Loucy (cell line): ENCODE measurements at regions not wholly inside any gene's neighbourhood (a gene's known extent, or its start where the extent isn't known, plus 50 kb on each side); places are given as distances from the start of the nearest gene placed in this dataset.

Experiments used
- H2AFZ ChIP-seq: fragments of 200-600 bp; sonication (generic); 2 replicates; pipeline ENCODE4 v1.6.0; 2016; ENCODE audit warnings: antibody characterized with exemption, mild to moderate bottlenecking, low read length, moderate library complexity
- H3F3A ChIP-seq: fragments of 200-600 bp; 2 replicates; pipeline ENCODE4 v1.6.0; 2016; ENCODE audit warnings: antibody characterized with exemption, low read depth, mild to moderate bottlenecking
- H3K27me3 ChIP-seq: fragments of 200-600 bp; sonication (generic); 2 replicates; pipeline ENCODE4 v1.6.1; 2014; ENCODE audit warnings: low read length, mild to moderate bottlenecking; ENCODE audit not compliant: insufficient read depth, poor library complexity, severe bottlenecking
- H3K36me3 ChIP-seq: fragments of 200-600 bp; sonication (generic); 2 replicates; pipeline ENCODE4 v1.6.1; 2016; ENCODE audit warnings: low read length; ENCODE audit not compliant: insufficient read depth
- H3K4me1 ChIP-seq: fragments of 200-600 bp; sonication (generic); 2 replicates; pipeline ENCODE4 v1.5.1; 2014; ENCODE audit warnings: low read length, mild to moderate bottlenecking; ENCODE audit not compliant: insufficient read depth, poor library complexity, severe bottlenecking
- H3K4me2 ChIP-seq: fragments of 200-600 bp; sonication (generic); 2 replicates; pipeline ENCODE4 v1.6.0; 2014; ENCODE audit warnings: antibody characterized with exemption, low read length, low read depth, mild to moderate bottlenecking; ENCODE audit not compliant: poor library complexity, severe bottlenecking
- H3K4me3 ChIP-seq: fragments of 200-600 bp; sonication (generic); 2 replicates; pipeline ENCODE4 v1.5.1; 2014; ENCODE audit warnings: low read length, mild to moderate bottlenecking, mixed read lengths; ENCODE audit not compliant: poor library complexity, severe bottlenecking
- H3K79me2 ChIP-seq: fragments of 200-600 bp; sonication (generic); 2 replicates; pipeline ENCODE4 v1.6.1; 2014; ENCODE audit warnings: low read length; ENCODE audit not compliant: insufficient read depth
- H3K9ac ChIP-seq: fragments of 200-600 bp; sonication (generic); 2 replicates; pipeline ENCODE4 v1.6.0; 2014; ENCODE audit warnings: mild to moderate bottlenecking, low read depth, low read length, moderate library complexity; ENCODE audit not compliant: poor library complexity, severe bottlenecking
- H3K9me2 ChIP-seq: fragments of 200-600 bp; sonication (generic); replicated peaks from 2 replicates; pipeline ENCODE4 v1.6.1; 2016; ENCODE audit warnings: low read depth, low read length, mixed read lengths
- H3K9me3 ChIP-seq: fragments of 200-600 bp; sonication (generic); 2 replicates; pipeline ENCODE4 v1.6.1; 2014; ENCODE audit warnings: mild to moderate bottlenecking, antibody characterized with exemption, low read length, low read depth; ENCODE audit not compliant: insufficient read depth
- H4K20me1 ChIP-seq: fragments of 200-600 bp; sonication (generic); 2 replicates; pipeline ENCODE4 v1.6.0; 2014; ENCODE audit warnings: antibody characterized with exemption, low read length, mild to moderate bottlenecking; ENCODE audit not compliant: insufficient read depth, poor library complexity, severe bottlenecking
- EZH2phosphoT487 ChIP-seq: fragments of 200-600 bp; IDR thresholded peaks from 2 replicates; pipeline ENCODE4 v1.6.1; 2018; ENCODE audit warnings: antibody characterized with exemption, mild to moderate bottlenecking, moderate library complexity, borderline replicate concordance
- TF ChIP-seq, protein P1 (sequence below): fragments of 200-600 bp; sonication (generic); conservative IDR thresholded peaks from 2 replicates; pipeline ENCODE4 v1.5.1; 2014; ENCODE audit warnings: mild to moderate bottlenecking, antibody characterized with exemption, low read length

DNA sequence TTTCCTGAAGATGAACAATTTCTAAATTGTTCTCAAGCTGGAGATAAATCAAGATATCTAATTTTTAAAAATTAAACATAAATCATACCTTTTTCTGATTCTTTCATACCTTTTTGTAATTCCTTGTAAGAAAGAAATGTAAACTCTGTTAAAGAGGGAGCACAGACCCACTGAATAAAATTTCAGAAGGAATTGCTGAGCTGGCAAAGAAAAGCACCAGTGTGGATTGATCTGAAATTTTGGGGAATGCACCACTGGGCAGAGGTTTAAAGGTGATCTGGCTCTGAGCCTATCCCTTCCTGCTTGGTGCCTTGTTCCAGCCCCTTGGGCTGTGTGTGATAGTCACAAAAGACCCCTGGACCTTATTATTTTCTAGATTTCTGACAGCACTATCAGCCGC, 118.3 kb upstream of the THSD7B start:
- TF ChIP-seq, protein P1, sequence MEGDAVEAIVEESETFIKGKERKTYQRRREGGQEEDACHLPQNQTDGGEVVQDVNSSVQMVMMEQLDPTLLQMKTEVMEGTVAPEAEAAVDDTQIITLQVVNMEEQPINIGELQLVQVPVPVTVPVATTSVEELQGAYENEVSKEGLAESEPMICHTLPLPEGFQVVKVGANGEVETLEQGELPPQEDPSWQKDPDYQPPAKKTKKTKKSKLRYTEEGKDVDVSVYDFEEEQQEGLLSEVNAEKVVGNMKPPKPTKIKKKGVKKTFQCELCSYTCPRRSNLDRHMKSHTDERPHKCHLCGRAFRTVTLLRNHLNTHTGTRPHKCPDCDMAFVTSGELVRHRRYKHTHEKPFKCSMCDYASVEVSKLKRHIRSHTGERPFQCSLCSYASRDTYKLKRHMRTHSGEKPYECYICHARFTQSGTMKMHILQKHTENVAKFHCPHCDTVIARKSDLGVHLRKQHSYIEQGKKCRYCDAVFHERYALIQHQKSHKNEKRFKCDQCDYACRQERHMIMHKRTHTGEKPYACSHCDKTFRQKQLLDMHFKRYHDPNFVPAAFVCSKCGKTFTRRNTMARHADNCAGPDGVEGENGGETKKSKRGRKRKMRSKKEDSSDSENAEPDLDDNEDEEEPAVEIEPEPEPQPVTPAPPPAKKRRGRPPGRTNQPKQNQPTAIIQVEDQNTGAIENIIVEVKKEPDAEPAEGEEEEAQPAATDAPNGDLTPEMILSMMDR = no peak
- TF ChIP-seq EZH2phosphoT487 = no peak
- Histone ChIP-seq H3K36me3 (no peaks in the 10 kb centered on the region), H3F3A (no peaks in the 10 kb centered on the region)

DNA sequence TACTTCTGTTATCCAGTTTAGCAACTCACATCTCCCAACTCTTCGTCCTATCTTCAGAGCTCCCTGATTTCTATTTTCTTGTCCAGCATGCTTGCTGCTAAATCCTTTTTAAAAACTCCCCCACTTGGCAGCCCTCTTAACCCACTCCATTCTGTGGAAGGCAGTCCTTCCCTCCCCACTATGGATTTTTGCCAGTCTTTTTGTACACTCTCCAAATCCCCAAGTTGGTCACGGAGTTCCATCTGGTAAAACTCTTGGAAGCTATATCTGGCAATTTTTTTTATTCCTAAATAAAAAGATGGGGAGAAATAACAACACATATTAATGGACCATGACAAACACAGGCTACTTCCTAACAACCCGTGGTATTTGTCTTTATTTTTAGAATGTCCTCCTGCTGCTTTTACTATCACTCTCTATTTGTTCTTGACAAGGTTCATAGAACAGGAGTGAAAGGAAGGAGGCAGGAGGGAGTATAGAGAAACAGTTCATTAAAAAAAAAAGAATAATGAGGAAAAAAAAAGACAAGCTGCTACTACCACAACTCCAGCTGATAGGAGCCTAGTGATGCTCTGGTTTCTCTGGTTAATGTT, 120.0 kb upstream of the THSD7B start:
- no peaks in the 10 kb centered on the region for H3K27me3 ChIP-seq
- no peaks in the 10 kb centered on the region for H3K79me2 ChIP-seq
- H3F3A ChIP-seq = no peaks in the 10 kb centered on the region
- H3K9me3 ChIP-seq = no peaks in the 10 kb centered on the region
- no peaks in the 10 kb centered on the region for H3K4me1 ChIP-seq
- no peak overlapping the region for H3K4me2 ChIP-seq
- no peaks in the 10 kb centered on the region for H3K36me3 ChIP-seq
- no peak overlapping the region for H2AFZ ChIP-seq
- H3K9me2 ChIP-seq = no peaks in the 10 kb centered on the region
- TF ChIP-seq EZH2phosphoT487 = no peak
- TF ChIP-seq, protein P1 = no peak
- H4K20me1 ChIP-seq = no peaks in the 10 kb centered on the region
- H3K9ac ChIP-seq = no peak overlapping the region
- no peak overlapping the region for H3K4me3 ChIP-seq

More for the DNA sequence above, 118.3 kb upstream of the THSD7B start:
- no peaks in the 10 kb centered on the region for H3K79me2 ChIP-seq
- no peaks in the 10 kb centered on the region for H3K4me1 ChIP-seq
- no peaks in the 10 kb centered on the region for H3K9me2 ChIP-seq
- H3K27me3 ChIP-seq = no peaks in the 10 kb centered on the region
- H3K4me2 ChIP-seq = no peak overlapping the region
- no peak overlapping the region for H3K9ac ChIP-seq
- H2AFZ ChIP-seq = no peak overlapping the region
- no peak overlapping the region for H3K4me3 ChIP-seq
- no peaks in the 10 kb centered on the region for H4K20me1 ChIP-seq
- H3K9me3 ChIP-seq = no peaks in the 10 kb centered on the region

DNA sequence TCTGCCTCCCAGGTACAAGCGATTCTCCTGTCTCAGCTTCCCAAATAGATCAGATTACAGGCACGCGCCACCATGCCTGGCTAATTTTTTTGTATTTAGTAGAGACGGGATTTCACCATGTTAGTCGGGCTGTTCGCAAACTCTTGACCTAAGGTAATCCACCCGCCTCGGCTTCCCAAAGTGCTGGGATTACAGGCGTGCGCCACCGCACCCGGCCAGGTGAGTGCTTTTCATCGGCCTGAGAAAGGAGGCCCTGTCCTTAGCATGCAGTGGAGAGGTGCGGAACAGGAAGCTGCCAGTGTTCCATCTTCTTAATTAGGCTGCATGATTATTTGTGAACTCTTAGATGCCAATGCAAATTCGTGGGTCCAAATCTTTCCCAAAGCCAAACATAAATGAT, 125.7 kb upstream of the THSD7B start:
- no peaks in the 10 kb centered on the region for H3K79me2 ChIP-seq
- no peaks in the 10 kb centered on the region for H3K9me2 ChIP-seq
- H2AFZ ChIP-seq = no peak overlapping the region
- no peaks in the 10 kb centered on the region for H4K20me1 ChIP-seq
- H3K36me3 ChIP-seq = no peaks in the 10 kb centered on the region
- H3K4me1 ChIP-seq = no peaks in the 10 kb centered on the region
- TF ChIP-seq EZH2phosphoT487 = no peak
- TF ChIP-seq, protein P1 = no peak
- H3K9ac ChIP-seq = no peak overlapping the region
- H3F3A ChIP-seq = no peaks in the 10 kb centered on the region
- H3K27me3 ChIP-seq = no peaks in the 10 kb centered on the region
- H3K4me2 ChIP-seq = no peak overlapping the region
- H3K4me3 ChIP-seq = no peak overlapping the region
- no peaks in the 10 kb centered on the region for H3K9me3 ChIP-seq
